HG02588 (cell line): ENCODE measurements at regions not wholly inside any gene's neighbourhood (a gene's known extent, or its start where the extent isn't known, plus 50 kb on each side); places are given as distances from the start of the nearest gene placed in this dataset.

Experiments
- ATAC-seq: cut with Tn5 transposase; IDR thresholded peaks from one replicate; pipeline ENCODE4 v1.9.1; 2021; ENCODE audit warnings: mild to moderate bottlenecking, moderate library complexity; ENCODE audit not compliant: unreplicated experiment

- no peak for ATAC-seq
These were observed 289.2 kb upstream of the PTGER4 start for GRCh38 chr5:40390281-40391149.

GRCh38 chr5:40389591-40389990 lies 290.1 kb upstream of the PTGER4 start:
- ATAC-seq, result no peak

- peak; percentile 84 for ATAC-seq
These were observed 293.4 kb upstream of the PTGER4 start for GRCh38 chr5:40386289-40386688.

- no peak for ATAC-seq
These were observed 294.2 kb upstream of the PTGER4 start for GRCh38 chr5:40385544-40385943.

GRCh38 chr5:40384782-40385390 lies 294.8 kb upstream of the PTGER4 start:
- no peak for ATAC-seq

GRCh38 chr5:40383749-40384651 lies 295.7 kb upstream of the PTGER4 start:
- peak; percentile 42 for ATAC-seq

GRCh38 chr5:40381676-40382363 lies 297.9 kb upstream of the PTGER4 start:
- no peak for ATAC-seq

- no peak for ATAC-seq
These were observed 298.7 kb upstream of the PTGER4 start for GRCh38 chr5:40381016-40381415.

GRCh38 chr5:40378396-40379177 lies 301.1 kb upstream of the PTGER4 start:
- ATAC-seq, result peak; percentile 60

GRCh38 chr5:40376566-40376965 lies 303.1 kb upstream of the PTGER4 start:
- peak; percentile 67 for ATAC-seq

- ATAC-seq, result no peak
These were observed 304.9 kb upstream of the PTGER4 start for GRCh38 chr5:40374853-40375252.

GRCh38 chr5:40368200-40368599 lies 311.5 kb upstream of the PTGER4 start:
- no peak for ATAC-seq

- ATAC-seq, result no peak
These were observed 312.5 kb upstream of the PTGER4 start for GRCh38 chr5:40367255-40367654.

GRCh38 chr5:40365342-40366330 lies 314.1 kb upstream of the PTGER4 start:
- peak; percentile 91 for ATAC-seq

GRCh38 chr5:40364441-40364840 lies 315.3 kb upstream of the PTGER4 start:
- no peak for ATAC-seq

GRCh38 chr5:40361378-40361777 lies 318.3 kb upstream of the PTGER4 start:
- no peak for ATAC-seq

- no peak for ATAC-seq
These were observed 319.0 kb upstream of the PTGER4 start for GRCh38 chr5:40360685-40361084.

GRCh38 chr5:40359832-40360231 lies 319.9 kb upstream of the PTGER4 start:
- no peak for ATAC-seq

GRCh38 chr5:40359093-40359492 lies 320.6 kb upstream of the PTGER4 start:
- ATAC-seq, result no peak
